Gastroesophageal sphincter (tissue), 4 donors: ENCODE measurements at regions not wholly inside any gene's neighbourhood (a gene's known extent, or its start where the extent isn't known, plus 50 kb on each side); places are given as distances from the start of the nearest gene placed in this dataset.

Source experiments
- ATAC-seq: fragments of 150-250 bp; one replicate; pipeline ENCODE4 v1.9.1; 2016; ENCODE audit warnings: mild to moderate bottlenecking, moderate library complexity
- H3K27ac ChIP-seq, 4 donors: fragments of 200-600 bp; sonication (generic) in 3 of 4; 1 replicate in 3 of 4; 2 replicates in 1 of 4; pipeline ENCODE4 v1.5.1; 2016 to 2019
- H3K27me3 ChIP-seq: fragments of 200-600 bp; sonication (generic); one replicate; pipeline ENCODE4 v1.5.1; 2019
- H3K36me3 ChIP-seq, 2 donors: fragments of 200-600 bp; sonication (generic); one replicate each; pipeline ENCODE4 v1.5.1; 2019; ENCODE audit warnings: control low read depth in 1 of 2
- H3K4me1 ChIP-seq, 3 donors: fragments of 200-600 bp; sonication (generic); 1 replicate in 2 of 3; 2 replicates in 1 of 3; pipeline ENCODE4 v1.5.1; 2016 to 2019; ENCODE audit warnings: control low read depth in 2 of 3
- H3K4me3 ChIP-seq, 2 donors: fragments of 200-600 bp; sonication (generic); one replicate each; pipeline ENCODE4 v1.5.1; 2019; ENCODE audit warnings: mild to moderate bottlenecking in 1 of 2, moderate library complexity in 1 of 2
- H3K9me3 ChIP-seq, 3 donors: fragments of 200-600 bp; sonication (generic); one replicate each; pipeline ENCODE4 v1.5.1; 2017 to 2019; ENCODE audit warnings: control low read depth in 2 of 3
- CTCF ChIP-seq, 4 experiments: fragments of 200-600 bp in 2 of 4; fragments of 450-650 bp in 2 of 4; sonication (generic) in 1 of 4; IDR thresholded peaks; one replicate each; pipeline ENCODE4 v1.5.1; 2017 to 2019; ENCODE audit warnings: antibody characterized with exemption in 4 of 4, mild to moderate bottlenecking in 2 of 4, moderate library complexity in 2 of 4
- EP300 ChIP-seq: sonication (generic); formaldehyde crosslinking; IDR thresholded peaks from one replicate; pipeline ENCODE4 v1.6.1; 2017; ENCODE audit warnings: antibody characterized with exemption, mild to moderate bottlenecking
- POLR2A ChIP-seq, 2 donors: fragments of 450-650 bp; IDR thresholded peaks; one replicate each; pipeline ENCODE4 v1.6.1; 2017; ENCODE audit warnings: antibody characterized with exemption in 2 of 2, mild to moderate bottlenecking in 2 of 2, moderate library complexity in 1 of 2
- POLR2AphosphoS5 ChIP-seq: sonication (generic); formaldehyde crosslinking; IDR thresholded peaks from one replicate; pipeline ENCODE4 v1.6.1; 2017; ENCODE audit warnings: antibody characterized with exemption
- WGBS, 2 donors: methylation state at CpG; one replicate each; pipeline ENCODE4 v1.1.5; 2018; ENCODE audit warnings: low coverage in 1 of 2; 5-methylcytosine and 5-hydroxymethylcytosine counted together

- no peak for ATAC-seq
- Histone ChIP-seq H3K4me1 (peaks cover 0 to 7% (median 0%) of the 10 kb centered on the region in 3 donors), H3K27me3 (no peaks in the 10 kb centered on the region), H3K4me3 (no peak overlapping the region), H3K27ac (no peak overlapping the region), H3K36me3 (no peaks in the 10 kb centered on the region), H3K9me3 (no peaks in the 10 kb centered on the region)
- TF ChIP-seq EP300 (no peak), CTCF (IDR thresholded peaks at IDR 0.05) (no peak), POLR2A (IDR thresholded peaks at IDR 0.05) (no peak)
- 83 to 89% methylated on average over 1 of the region's 1 CpG for WGBS, 2 donors
Observed at GRCh38 chr13:31967155-31967554, 64.4 kb upstream of the FRY start.

- H3K9me3 ChIP-seq: no peaks in the 10 kb centered on the region
- ATAC-seq: no peak
- H3K27ac ChIP-seq: no peak overlapping the region
- TF ChIP-seq CTCF (IDR thresholded peaks at IDR 0.05): no peak
- TF ChIP-seq POLR2A (IDR thresholded peaks at IDR 0.05): no peak
- no peak for TF ChIP-seq POLR2AphosphoS5
- TF ChIP-seq EP300: no peak
- H3K4me1 ChIP-seq: peaks cover 0 to 7% (median 0%) of the 10 kb centered on the region in 3 donors
- H3K27me3 ChIP-seq: no peaks in the 10 kb centered on the region
- no peak overlapping the region for H3K4me3 ChIP-seq
- no peaks in the 10 kb centered on the region for H3K36me3 ChIP-seq
- WGBS, 2 donors: 68 to 71% methylated on average over 3 of the region's 3 CpGs
Observed at GRCh38 chr13:31968473-31968872, 63.1 kb upstream of the FRY start.

- Histone ChIP-seq H3K4me1 (peaks cover 0 to 7% (median 0%) of the 10 kb centered on the region in 3 donors), H3K9me3 (no peaks in the 10 kb centered on the region), H3K27ac (no peak overlapping the region), H3K36me3 (no peaks in the 10 kb centered on the region), H3K4me3 (no peak overlapping the region), H3K27me3 (no peaks in the 10 kb centered on the region)
- ATAC-seq: no peak
- 10 to 29% methylated on average over 3 of the region's 3 CpGs for WGBS, 2 donors
- no peak for TF ChIP-seq POLR2AphosphoS5
- no peak for TF ChIP-seq CTCF (IDR thresholded peaks at IDR 0.05)
- no peak for TF ChIP-seq EP300
- no peak for TF ChIP-seq POLR2A (IDR thresholded peaks at IDR 0.05)
Observed at GRCh38 chr13:31970231-31970930, 61.2 kb upstream of the FRY start.

GRCh38 chr13:31972453-31972852 lies 59.1 kb upstream of the FRY start:
- TF ChIP-seq POLR2A (IDR thresholded peaks at IDR 0.05): no peak
- TF ChIP-seq POLR2AphosphoS5: no peak
- no peak for TF ChIP-seq CTCF (IDR thresholded peaks at IDR 0.05)
- no peak for TF ChIP-seq EP300
- no peaks in the 10 kb centered on the region for H3K27me3 ChIP-seq
- 83 to 93% methylated on average over 2 of the region's 2 CpGs for WGBS, 2 donors
- no peak overlapping the region for H3K4me3 ChIP-seq
- no peaks in the 10 kb centered on the region for H3K36me3 ChIP-seq
- no peak overlapping the region for H3K27ac ChIP-seq
- no peak for ATAC-seq
- no peaks in the 10 kb centered on the region for H3K4me1 ChIP-seq
- no peaks in the 10 kb centered on the region for H3K9me3 ChIP-seq

GRCh38 chr13:31978021-31978420 lies 53.6 kb upstream of the FRY start:
- no peaks in the 10 kb centered on the region for H3K27me3 ChIP-seq
- H3K4me1 ChIP-seq: no peaks in the 10 kb centered on the region
- H3K27ac ChIP-seq: no peak overlapping the region
- no peaks in the 10 kb centered on the region for H3K36me3 ChIP-seq
- TF ChIP-seq CTCF (IDR thresholded peaks at IDR 0.05) (no peak), EP300 (no peak), POLR2AphosphoS5 (no peak), POLR2A (IDR thresholded peaks at IDR 0.05) (no peak)
- no peak overlapping the region for H3K4me3 ChIP-seq
- WGBS, 2 donors: 43 to 72% methylated on average over 1 to 2 of the region's 3 CpGs
- no peak for ATAC-seq
- no peaks in the 10 kb centered on the region for H3K9me3 ChIP-seq
